GM21528 (cell line): ENCODE measurements at regions not wholly inside any gene's neighbourhood (a gene's known extent, or its start where the extent isn't known, plus 50 kb on each side); places are given as distances from the start of the nearest gene placed in this dataset.

Source experiments
- ATAC-seq: cut with Tn5 transposase; IDR thresholded peaks from one replicate; pipeline ENCODE4 v1.9.1; 2021; ENCODE audit warnings: mild to moderate bottlenecking, moderate library complexity; ENCODE audit not compliant: unreplicated experiment, low FRiP score

DNA sequence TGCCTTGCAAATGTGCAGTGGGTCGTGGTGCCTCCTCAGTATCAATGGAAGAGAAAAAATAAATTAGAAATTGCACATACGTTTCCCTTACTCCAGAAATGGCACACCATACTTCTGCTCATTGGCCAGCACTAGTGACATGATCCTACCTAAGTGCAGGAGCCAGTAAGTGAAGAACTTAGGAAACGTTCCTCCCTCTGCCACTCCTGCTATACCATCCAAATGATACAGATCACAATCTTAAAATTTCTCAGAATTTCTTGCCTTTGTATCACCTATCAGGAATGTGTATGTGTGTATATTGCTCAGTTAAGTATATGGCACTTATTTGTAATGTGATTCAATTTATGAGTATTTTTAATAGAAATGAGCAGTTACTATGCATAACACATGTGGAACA lies 237.0 kb upstream of the UBE2E3 start:
- ATAC-seq: no peak

GRCh38 chr2:180742801-180743200 lies 237.6 kb upstream of the UBE2E3 start:
- ATAC-seq: no peak

DNA sequence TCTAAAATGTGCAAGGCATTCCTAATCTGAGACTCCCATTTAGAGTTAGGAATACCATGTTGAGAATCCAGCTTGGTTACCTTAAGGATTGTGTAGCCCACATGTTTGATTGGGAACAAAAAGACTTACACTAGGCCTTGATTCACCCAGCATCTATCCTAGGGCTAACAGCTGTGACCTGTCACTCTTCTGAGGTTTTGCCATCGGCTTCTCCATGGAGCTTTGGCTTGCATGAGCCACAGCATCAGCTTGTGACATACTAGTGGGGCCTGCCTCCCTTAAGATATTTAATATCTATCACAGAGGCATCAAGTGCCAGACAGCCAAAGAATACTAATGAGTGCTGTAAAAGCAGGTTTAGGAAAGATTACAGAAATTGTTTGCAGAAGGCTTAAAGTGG lies 241.3 kb upstream of the UBE2E3 start:
- ATAC-seq: no peak

- no peak for ATAC-seq
Measured at GRCh38 chr2:180735799-180736198, 244.6 kb upstream of the UBE2E3 start.

GRCh38 chr2:180734382-180734781 lies 246.0 kb upstream of the UBE2E3 start:
- ATAC-seq: no peak

- no peak for ATAC-seq
Measured at GRCh38 chr2:180733330-180733729, 247.1 kb upstream of the UBE2E3 start.

DNA sequence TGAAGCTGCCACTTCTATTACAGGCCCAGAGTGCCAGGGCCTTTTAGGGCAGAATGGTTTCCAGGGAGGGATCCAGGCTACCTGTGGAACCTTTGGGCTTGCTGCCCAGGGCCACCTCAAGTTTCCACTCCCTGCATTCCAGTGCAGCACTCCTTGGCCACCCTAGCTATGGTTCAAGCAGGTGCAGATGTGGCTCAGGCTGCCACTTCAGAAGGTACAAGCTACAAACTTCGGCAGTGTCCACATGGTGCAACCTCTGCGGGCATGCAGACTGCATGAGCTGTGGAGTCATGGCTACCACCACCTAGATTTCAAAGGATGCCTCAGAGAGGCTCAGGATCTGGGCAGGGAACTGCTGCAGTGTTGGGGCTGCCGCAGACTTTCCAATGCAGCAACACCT lies 248.1 kb upstream of the UBE2E3 start:
- no peak for ATAC-seq

- ATAC-seq: no peak
Measured at GRCh38 chr2:180730976-180731375, 249.4 kb upstream of the UBE2E3 start.

- ATAC-seq: no peak
Measured at GRCh38 chr2:180728928-180729559, 251.4 kb upstream of the UBE2E3 start.

DNA sequence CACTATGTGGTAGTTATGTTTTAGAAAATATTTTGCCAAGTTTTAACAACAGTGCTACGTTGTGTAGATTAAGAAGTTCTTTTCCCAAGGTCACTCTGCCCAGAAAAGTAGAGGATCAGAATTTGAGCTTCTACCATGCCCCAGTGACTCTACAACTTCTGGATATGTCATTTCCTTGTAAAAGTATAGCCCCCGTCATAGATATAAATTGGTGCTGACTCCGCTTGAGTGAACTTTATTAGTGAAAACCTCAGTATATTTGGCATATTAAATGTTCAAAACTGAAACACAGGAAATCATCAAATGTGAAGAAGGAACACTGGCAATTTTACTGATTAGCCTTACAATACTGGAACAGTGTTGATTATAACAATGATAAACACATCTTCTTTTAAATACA lies 256.7 kb upstream of the UBE2E3 start:
- ATAC-seq: no peak

- no peak for ATAC-seq
Measured at GRCh38 chr2:180722551-180723239, 257.7 kb upstream of the UBE2E3 start.

DNA sequence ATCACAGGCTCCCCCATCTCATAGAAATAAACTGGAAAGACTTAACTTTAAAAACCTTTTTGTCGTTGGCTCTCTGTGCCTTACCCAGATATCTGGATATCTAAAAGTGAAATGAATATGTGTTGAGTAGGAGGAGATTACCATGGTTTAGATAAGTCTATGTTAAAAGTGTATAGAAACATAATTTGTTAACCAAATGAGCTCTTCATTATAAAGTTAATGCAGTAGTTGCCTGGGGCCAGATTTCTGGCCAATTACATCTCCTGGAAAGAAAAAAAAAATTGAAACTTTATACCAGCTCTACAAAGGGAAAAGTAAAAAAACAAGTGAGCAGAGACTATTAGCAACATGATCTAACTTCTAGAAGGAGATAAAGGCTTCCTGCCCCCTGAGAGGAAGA lies 259.6 kb upstream of the UBE2E3 start:
- no peak for ATAC-seq

GRCh38 chr2:180717588-180717987 lies 262.8 kb upstream of the UBE2E3 start:
- ATAC-seq: no peak

DNA sequence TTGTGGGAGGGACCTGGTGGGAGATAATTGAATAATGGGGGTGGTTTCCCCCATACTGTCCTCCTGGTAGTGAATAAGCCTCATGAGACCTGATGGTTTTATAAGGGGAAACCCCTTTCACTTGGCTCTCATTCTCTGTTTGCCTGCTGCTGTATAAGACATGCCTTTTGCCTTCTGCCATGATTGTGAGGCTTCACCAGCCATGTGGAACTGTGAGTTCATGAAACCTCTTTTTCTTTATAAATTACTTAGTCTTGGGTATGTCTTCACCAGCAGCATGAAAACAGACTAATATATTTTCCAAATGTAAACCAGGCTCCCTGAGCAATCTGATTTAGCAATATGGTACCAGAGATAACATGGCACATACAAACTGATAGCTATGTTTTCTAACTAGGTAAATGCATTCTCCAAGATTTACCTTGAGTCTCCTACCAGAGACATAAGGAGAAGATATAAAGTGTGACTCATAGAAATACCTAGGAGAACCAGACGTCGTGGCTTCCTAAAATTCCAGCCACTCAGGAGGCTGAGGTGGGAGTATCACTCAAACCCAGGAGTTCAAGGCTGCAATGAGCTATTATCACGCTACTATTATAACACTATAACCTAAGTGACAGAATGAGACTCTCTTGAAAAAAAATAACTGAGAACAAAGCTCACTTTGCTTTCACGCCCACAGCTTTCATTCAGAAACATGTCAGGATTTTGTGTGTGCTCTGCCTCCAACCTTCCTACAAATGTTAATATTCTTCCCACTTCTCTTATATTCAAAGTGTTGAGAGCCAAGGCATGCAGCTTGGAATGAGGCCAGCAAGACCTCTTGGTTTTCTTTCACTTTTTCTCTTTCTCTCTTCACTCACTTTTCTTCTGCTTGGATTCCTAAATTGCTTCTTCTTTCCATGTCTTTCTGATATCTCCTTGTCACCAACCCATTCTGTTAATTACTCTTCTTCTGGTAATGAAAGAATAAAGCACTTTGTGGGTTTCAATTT lies 263.9 kb upstream of the UBE2E3 start:
- no peak for ATAC-seq

DNA sequence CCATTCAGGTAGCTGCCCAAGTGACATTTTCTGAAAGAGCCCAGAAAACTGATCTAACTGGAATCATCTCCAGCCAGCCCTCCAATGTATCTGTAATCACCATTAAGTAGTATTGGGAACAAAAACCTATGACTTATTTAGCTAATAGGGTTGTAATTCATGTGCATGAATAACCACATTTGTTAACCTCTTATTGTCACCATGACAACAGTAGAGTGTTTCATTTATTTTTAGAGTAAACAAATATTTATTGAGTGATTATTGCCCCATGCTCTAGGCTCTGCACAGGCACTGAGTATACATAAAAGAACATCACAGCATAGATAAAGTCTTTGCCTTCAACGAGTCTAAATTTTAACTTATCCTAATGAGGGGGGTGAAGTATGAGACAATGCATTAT lies 265.4 kb upstream of the UBE2E3 start:
- no peak for ATAC-seq

- no peak for ATAC-seq
Measured at GRCh38 chr2:180709392-180710145, 270.8 kb upstream of the UBE2E3 start.

DNA sequence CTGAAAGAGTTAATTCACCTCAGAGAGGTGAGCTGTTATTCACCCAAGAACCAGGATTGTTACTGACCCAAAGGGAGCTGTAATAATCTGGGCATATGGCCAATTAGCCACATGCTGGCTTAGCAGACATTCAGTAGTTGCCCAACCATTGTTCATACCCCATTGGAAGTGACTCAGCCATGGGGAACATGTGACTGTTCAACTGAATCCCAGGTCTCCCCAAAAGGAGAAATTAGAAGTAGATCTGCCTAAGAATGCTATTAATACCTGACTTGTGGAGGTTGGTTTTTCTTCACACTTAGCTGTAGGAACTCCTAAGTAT lies 272.6 kb upstream of the UBE2E3 start:
- ATAC-seq: no peak

DNA sequence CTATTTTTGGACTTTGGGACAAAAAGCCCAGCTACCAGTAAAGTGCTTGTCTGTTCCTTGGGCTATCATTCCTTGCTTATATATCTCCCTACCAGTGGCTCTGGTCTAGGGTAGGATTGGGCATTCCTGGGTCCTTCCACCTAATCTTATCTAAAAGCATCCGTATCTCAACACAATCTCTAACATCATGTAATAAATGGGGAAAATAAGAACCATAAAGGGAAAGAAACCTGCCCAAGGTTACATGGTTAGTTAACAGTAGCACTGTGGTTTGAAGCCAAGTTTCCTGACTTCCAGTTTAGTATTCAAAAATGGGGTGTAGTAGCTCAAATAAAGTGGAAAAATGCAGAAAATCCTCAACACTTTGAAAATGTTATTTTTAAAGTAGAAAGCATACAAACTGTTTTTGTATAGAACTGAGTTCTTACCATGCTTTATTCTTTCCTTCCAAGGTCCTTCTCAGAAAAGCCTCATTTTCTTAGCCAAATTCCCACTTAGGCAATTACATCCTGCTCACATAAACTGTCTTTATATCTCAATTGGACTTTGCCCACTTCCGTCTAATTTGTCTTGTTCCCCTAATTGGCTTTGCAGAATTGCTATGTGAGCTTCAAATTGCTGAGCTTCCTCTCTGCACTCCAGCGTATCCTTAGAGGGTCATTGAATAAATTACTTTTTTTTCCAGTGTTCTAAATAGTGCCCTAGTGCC lies 273.1 kb upstream of the UBE2E3 start:
- ATAC-seq: no peak

- ATAC-seq: no peak
Measured at GRCh38 chr2:180706694-180707093, 273.7 kb upstream of the UBE2E3 start.

DNA sequence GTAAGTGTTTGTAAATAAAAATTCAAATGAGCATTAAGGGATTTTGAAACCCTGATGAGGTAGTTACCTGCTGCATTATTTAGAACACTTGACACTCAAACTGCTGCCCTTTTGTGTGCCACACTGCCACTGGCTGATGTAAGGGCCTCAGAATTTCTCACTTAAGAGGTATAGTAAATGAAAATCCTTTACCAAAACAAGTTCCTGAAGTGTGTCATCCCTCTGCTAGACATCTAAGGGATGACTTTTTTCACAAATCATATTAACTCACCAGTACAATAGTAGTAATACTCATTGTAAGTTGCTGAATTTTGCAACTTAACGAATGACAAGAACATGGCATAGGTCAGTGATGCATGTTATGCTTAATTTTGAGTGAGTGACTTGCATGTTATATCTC lies 274.9 kb upstream of the UBE2E3 start:
- no peak for ATAC-seq
